Activated CD4-positive, alpha-beta T cell treated with anti-CD3 and anti-CD28 coated beads, Interleukin-2, amount 50 U/mL, for 16 hours (primary cell): ENCODE measurements at regions not wholly inside any gene's neighbourhood (a gene's known extent, or its start where the extent isn't known, plus 50 kb on each side); places are given as distances from the start of the nearest gene placed in this dataset.
"Not testable (repeated sequence)": the region's sequence is repeated elsewhere in the genome, so short reads cannot be mapped to it uniquely, and the experiment has no call there.

ENCODE experiments used
- DNase-seq: peaks from one replicate; pipeline ENCODE4 v3.0.0-alpha.2; 2020

GRCh38 chr1:38658883-38659282, 200.7 kb downstream of the RRAGC start:
- no peak for DNase-seq

- DNase-seq: no peak
Measured at GRCh38 chr1:38657873-38658272, 201.7 kb downstream of the RRAGC start.

- DNase-seq: no peak
Measured at GRCh38 chr1:38657207-38657840, 202.2 kb downstream of the RRAGC start.

- no peak for DNase-seq
Measured at GRCh38 chr1:38656726-38657125, 202.8 kb downstream of the RRAGC start.

GRCh38 chr1:38652217-38652616, 207.4 kb downstream of the RRAGC start:
- DNase-seq: no peak

GRCh38 chr1:38651669-38652068, 207.9 kb downstream of the RRAGC start:
- no peak for DNase-seq

- DNase-seq: no peak
Measured at GRCh38 chr1:38648417-38648816, 211.2 kb downstream of the RRAGC start.

GRCh38 chr1:38647341-38647740, 212.2 kb downstream of the RRAGC start:
- not testable (repeated sequence) for DNase-seq

- DNase-seq: no peak
Measured at GRCh38 chr1:38644092-38644491, 215.5 kb downstream of the RRAGC start.

- DNase-seq: no peak
Measured at GRCh38 chr1:38641661-38642060, 217.9 kb downstream of the RRAGC start.

GRCh38 chr1:38640371-38640770, 219.2 kb downstream of the RRAGC start:
- no peak for DNase-seq

GRCh38 chr1:38628241-38628640, 231.3 kb downstream of the RRAGC start:
- no peak for DNase-seq

GRCh38 chr1:38625939-38626338, 233.6 kb downstream of the RRAGC start:
- no peak for DNase-seq

- no peak for DNase-seq
Measured at GRCh38 chr1:38624336-38625039, 235.1 kb downstream of the RRAGC start.

GRCh38 chr1:38623529-38623928, 236.0 kb downstream of the RRAGC start:
- DNase-seq: no peak

GRCh38 chr1:38622197-38622596, 237.4 kb downstream of the RRAGC start:
- no peak for DNase-seq

GRCh38 chr1:38616846-38617245, 242.7 kb downstream of the RRAGC start:
- no peak for DNase-seq

GRCh38 chr1:38615680-38616079, 243.9 kb downstream of the RRAGC start:
- no peak for DNase-seq

GRCh38 chr1:38614861-38615260, 244.7 kb downstream of the RRAGC start:
- DNase-seq: no peak

GRCh38 chr1:38613996-38614395, 245.6 kb downstream of the RRAGC start:
- DNase-seq: no peak

- no peak for DNase-seq
Measured at GRCh38 chr1:38612951-38613350, 246.6 kb downstream of the RRAGC start.

- no peak for DNase-seq
Measured at GRCh38 chr1:38611664-38612211, 247.8 kb downstream of the RRAGC start.

- DNase-seq: no peak
Measured at GRCh38 chr1:38609166-38610025, 250.2 kb downstream of the RRAGC start.
